ENCODE measurements at regions not wholly inside any gene's neighbourhood (a gene's known extent, or its start where the extent isn't known, plus 50 kb on each side); places are given as distances from the start of the nearest gene placed in this dataset.

DNA sequence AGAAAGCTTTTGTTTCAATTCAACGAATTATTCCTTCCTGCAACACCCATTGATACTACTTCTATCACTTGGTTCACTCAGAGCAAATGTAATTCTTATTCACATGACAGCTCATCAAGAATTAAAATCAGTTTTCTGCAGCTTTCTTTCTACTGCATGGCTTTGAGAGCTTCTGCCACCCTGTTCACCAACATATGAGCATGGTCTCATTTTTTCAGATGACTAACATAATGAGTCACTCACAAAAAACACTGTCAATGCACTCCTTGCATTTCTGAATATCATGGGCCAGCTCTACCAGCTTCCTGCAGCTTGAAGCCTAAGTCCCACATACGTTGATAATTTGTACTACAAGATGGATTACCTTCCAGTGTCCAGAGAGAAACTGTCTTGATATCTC lies 342.9 kb downstream of the LRATD1 start:
- TF ChIP-seq POLR2A (IDR thresholded peaks at IDR 0.05; ENCODE audit: control extremely low read depth in 1 of 2, low read depth in 2 of 2, low read length in 2 of 2) = no peak
- no peak for TF ChIP-seq JUN (IDR thresholded peaks at IDR 0.05; ENCODE audit: low read depth, low read length)
- TF ChIP-seq GABPA (IDR thresholded peaks at IDR 0.05; ENCODE audit: borderline replicate concordance, insufficient read depth, low read length) = no peak
